SIG-M5 treated with dmso at 0.1 percent for 504 hours (cell line): ENCODE measurements at regions not wholly inside any gene's neighbourhood (a gene's known extent, or its start where the extent isn't known, plus 50 kb on each side); places are given as distances from the start of the nearest gene placed in this dataset.
"Not testable (repeated sequence)": the region's sequence is repeated elsewhere in the genome, so short reads cannot be mapped to it uniquely, and the experiment has no call there.

Experiments
- DNase-seq: peaks from one replicate; lab custom pipeline; 2025; ENCODE audit not compliant: unreplicated experiment; lab: John Stamatoyannopoulos, UW

DNA sequence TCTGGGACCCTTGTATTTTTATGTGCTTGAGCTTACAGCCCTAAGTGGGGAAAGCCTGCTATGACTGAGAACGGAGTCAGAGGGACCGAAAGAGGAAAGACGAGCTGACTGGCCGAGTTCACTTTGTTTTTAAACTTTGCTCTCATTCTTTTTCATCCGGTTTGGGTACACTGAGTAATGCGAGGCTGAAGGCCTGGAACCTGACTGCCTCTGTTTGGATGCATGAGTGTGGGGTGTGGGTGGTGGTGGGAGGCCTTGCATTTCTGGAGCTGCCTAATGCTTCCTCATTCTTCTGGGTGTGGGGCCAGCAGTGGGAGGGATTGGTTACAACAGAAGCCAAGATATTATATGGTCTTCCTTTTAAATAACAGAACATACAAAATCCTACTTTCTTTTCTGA, 155.5 kb downstream of the BUB3 start:
- DNase-seq, result no peak

DNA sequence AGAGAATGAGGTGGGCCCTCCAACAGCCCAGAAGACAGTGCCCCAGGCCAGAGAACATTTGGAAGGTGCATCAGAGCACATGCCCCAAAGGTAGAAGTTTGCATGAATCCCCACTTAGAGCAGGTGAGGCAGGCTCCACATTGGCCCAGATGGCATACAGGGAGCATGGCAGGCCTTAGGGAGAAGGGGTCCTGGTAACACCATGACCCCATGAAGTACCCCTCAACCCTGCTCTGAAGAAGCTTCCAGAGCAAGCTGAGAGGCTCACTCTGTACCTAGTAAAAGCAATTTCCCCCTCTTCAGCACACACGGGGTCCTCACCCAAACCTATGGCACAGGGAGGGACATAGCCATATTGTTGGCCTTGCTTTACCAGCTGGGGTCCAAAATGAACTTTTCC, 162.6 kb downstream of the BUB3 start:
- DNase-seq, result no peak

DNA sequence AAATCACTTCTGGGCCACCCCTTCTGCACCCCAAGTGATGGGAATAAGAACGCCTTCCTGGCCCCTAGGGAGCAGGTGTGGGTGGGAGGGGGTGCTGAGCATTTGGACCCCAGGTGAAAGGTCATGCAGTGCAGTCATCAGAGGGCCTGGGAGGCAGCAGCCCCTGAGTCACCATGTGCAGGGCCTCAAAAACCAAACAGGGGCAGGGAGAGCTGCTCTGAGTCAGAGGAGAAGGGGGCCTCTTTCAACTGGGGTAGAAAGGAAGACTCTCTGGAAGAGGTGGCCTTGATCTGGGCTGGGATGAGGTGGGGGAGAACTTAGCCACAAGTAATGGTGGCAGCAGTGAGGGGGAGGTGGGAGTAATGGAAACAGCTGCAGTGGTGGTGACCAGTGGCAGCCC, 164.3 kb downstream of the BUB3 start:
- no peak for DNase-seq

DNA sequence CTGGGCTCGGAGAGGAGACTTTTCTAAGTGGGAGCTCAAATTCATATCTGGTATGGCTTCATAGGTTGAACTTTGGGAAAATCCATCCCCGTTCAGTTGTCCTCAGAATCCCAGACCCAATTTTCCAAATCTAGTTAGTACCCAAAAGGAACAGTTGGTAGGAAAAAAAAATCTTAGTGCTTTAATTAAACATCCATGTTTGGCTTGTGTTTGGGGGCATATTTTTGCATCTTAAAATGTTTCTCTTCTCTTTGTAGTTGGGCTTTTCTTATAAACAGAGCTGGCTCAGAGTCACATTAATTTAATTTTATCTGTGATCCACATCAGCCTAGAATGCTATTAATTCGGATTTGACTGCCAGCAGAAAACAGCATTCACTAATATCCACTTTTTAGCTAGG, 165.9 kb downstream of the BUB3 start:
- DNase-seq, result no peak

DNA sequence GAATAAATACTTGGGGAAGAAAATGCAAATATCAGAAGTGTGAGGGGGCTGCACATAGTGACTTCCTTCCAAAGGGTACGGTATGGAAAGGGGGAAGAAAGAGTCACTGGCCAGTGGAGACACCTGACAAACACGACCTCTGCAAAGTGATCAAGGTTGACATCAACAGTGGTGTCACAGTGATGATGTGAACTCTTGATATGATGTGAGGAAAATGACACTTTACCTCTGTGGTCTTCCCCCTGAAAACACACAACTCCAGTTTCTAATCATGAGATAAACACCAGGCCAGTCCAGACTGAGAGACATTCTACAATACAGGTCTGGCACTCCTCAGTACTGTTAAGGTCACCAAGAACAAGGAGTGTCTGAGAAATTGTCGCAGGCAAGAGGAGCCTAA, 169.7 kb downstream of the BUB3 start:
- DNase-seq, result no peak

DNA sequence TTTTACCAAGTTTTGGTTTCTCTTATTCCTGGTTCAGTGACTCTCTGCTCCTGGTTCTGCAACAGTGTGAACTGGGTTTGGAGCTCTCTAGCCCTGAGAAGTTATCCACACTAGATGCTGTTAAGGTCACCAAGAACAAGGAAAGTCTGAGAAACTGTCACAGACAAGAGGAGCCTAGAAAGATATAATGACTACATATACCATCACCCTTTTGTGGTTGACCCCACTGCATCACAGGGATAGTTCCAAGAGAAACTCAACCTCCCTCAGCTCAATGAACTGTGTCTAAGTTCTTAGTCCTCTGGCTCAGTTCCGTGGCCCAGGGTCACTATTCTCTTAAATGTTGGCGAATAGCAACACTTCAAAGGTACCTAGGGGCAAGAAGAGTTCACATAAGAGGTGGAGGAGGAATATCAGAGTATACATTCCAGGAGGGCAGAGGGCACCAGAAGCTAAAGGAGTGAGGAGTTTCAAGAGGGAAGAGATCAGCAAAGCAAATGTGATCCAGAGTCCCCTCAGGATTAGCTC, 171.5 kb downstream of the BUB3 start:
- no peak for DNase-seq

DNA sequence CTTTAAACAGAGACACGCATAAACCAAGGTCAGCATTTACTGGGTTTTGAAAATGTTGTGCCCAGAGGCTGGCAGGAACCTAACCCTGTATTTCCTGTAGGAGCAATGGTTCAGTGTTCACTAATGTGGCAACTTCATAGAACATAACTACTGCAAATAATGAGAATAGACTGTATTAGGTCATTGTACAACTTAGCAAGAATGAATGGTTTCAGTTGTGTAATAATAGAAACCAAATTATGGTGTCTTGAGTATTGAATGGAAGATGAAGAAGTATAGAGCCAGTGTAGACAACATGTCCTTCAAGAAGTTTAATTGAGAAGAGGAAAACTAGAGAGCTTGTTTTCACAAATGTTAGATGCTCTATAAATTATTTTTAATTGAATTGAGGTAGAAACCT, 172.5 kb downstream of the BUB3 start:
- no peak for DNase-seq

DNA sequence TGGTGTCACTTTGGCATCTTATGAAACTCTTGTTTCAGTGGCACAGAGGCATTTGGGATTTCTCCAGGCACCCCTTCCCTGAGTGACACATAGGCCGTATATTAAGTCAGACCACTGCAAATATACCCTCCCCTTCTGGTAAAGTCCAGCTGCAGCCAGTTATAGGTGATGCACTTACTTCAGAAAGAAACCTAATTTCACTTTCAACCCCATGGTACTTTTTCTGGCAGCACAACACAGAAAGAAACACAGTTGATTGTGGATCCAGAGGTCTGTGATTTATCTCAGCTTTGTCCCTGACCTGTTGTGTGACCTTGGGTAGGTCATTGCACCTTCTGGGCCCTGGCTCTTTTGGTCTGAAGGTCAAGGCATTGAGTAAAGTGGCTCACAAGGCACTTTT, 173.2 kb downstream of the BUB3 start:
- DNase-seq, result no peak

DNA sequence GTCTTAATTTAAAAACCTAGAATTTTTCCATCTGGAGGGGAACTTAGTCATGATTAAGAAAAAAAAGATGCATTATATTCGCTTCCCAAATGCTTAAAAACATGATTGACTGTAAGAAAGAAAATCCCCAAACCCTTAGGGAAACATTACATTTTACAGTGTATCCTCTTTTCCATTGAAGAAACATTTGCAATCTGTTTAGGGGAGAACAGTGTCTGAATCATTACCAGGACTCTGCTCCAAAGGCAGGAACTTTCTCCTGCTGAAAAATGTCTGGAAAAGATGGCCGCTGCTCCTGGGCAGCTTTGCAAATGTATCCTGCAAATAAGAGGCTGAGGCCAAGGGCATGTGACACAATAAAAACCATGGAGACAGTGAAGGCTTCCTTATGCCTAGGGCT, 173.7 kb downstream of the BUB3 start:
- no peak for DNase-seq

DNA sequence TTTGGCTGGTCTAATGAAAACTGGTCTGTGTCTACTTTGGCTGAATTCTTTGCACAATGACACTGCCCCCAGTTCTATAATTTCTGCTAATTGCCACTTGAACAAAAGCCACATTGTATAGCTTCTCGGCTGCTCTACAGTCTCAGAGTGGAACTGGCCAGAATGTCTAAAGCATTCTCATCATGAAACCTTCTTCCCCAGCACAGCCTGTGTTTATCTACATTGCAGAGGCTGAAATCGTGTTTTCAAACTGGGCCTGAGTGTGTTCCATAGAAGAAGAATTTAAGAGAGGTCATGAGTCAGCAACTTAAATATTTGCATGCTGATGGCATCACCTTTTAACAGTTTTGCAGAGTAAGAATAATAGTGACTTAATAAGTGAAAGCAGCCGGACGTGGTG, 177.2 kb downstream of the BUB3 start:
- DNase-seq, result peak; percentile 11

DNA sequence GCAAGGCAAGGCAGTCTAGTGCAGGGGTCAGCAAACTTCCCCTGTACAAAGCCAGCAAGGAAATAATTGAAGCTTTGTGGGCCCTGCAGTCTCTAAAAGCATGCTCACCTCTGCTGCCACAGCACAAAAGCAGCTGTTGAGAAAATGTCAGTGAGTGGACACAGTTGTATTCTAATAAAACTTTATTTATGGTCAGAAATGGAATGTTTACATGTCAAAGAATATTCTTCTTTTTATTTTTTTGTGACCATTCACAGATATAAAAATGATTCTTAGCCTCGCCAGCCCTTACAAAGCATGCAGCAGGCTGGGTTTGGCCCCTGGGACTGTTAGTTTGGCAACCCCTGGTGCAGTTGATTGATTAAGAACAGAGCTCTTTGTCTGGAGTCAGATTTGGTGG, 192.4 kb downstream of the BUB3 start:
- no peak for DNase-seq

DNA sequence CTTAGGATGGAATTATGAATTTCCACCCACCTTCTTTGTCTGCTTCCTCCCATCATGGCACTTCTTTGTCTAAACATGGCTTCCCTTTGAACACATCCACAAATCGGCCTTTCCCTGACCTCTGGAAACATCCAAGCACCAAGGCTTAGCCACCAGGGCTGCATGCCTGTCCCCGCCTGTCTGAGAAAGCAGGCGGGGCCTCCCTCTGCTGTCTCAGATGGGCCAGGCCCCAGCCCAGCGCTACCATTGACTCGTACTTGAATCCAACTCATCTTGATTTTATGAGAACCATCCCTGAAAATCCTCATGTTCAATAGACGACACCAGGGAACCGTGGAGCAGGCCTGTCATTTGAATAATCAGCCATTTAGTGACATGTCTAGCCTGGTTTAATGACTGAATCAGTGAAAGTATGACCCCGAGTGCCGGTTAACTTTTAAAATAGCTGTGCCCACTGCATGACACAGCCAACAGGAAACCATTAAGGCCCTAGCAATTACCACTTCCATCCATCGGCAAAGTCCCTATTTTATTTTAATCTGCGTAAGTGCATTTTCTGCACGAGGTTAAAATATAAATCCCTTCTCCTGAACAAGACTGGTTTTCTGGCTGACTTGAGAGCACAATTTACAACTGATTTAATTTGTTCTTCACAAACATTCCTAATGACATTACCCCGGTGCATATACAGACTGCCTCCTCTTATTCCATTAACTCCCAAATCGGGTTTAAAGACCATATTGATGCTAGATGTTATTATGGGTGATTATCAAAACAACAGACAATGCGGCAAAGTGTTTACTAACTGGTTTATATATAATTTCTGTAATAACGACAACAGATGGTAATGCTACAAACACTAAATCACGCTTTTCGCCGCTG, 194.7 kb downstream of the BUB3 start:
- no peak for DNase-seq

DNA sequence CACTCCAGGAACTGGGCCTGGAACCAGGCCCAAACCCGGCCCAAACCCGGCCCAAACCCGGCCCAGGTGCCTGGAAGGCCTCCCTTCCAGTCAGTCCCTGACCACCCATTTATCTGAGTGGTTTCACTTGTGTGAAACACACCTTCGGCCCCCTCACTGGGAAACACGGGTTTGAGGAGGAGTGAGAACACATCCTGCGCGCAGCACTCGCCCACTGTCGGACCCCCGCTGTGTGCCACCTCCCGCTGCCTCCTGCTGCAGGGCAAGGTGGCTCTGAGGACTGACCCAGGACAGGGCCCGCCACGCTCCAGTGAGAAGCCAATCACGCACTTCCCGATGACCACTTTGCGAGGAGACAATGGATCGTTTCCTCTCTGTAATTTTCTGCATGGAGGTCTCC, 197.5 kb downstream of the BUB3 start:
- DNase-seq, result no peak

DNA sequence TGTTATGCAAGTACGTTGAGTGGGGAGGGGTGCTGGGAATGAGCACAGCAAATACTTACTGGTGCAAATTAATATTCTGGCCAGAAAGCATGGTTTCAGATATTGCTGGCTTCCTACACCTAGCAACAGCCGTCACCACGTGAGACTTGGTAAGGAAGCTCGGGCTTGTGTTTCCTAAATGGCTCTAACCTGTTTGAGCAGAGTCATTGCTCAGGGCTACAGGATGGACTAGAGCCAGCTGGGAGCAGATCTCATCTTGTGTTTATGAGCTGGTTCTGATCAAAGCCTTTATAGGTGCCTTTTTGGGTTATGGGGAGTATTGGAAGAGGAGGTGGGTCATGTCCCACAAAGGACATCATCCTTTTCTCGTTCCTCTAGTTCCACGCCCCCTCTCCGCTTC, 200.3 kb downstream of the BUB3 start:
- DNase-seq, result no peak

DNA sequence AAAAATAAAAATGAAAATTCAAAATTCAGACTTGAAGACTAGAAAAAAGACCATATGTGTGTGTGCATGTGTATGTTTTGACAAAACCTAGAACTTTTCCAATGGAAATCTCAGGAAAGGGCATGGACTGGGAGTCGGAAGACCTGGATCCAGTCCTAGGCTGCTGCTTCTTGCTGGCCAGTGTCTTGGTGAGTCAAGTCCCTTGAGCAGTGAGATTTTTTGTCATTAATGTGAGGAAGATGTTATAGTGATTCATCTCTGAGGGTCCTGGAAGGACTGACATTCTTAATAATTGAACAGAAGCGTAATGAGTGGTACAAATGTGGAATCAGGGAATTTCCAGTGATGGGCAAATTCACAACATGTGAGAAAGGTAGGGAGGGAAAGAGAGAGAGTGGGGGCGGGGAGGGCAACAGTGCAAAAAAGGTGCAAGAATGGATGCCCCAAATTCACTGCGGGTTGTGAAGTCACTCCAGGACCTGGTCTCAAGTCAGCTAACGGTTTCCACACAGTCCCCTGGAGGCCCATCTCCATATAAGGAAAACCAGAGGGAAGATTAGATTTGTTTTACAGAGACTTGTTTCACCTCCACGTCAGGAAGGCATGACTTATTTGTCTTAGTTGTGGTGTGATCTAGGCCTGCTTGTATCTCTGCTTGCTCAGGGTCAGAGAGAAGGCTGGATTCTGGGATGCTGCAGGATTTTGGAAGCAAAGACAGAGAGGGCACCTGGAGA, 201.7 kb downstream of the BUB3 start:
- no peak for DNase-seq

DNA sequence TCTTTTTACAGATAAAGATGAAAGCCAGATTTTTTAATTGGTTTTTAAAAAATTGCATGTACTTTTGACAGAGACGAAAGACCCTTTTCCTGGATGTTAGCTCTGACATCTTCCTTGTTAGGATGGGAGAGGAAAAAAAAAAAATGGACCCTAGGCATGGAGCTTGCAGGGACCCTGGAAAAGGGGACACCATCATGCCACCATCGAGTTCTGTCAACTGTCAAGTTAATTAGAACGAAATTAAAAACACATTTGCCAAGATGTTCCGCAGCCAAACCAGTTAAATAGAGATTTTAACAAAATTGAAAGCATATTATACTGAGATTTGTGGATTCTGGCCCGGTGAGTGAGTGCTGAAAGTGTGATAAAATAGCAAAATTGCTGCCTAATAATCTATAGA, 202.6 kb downstream of the BUB3 start:
- no peak for DNase-seq

DNA sequence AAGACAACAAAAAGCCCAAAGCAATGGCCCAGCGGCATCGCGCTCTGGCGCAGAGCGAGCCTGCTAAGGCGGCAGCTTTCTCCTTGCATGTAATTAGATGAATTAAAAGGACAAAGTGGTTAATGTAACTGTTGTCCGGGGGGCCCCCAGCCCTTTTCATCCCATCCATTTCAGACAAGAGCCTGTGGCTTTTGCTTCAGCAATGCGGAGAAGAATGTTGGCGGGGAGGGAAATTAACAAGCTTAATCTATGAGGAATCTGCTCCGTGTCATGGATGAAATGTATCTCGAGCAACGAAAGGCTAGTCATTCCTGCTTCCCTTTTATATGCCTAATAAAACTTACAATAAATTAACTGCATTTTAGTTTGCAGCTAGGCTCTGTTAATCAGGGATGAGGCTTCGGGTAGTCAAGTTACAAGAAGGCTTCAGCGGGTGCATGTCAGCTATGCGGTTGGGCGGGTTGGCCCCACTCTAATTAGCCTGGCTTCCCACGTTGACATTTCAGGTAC, 203.3 kb downstream of the BUB3 start:
- DNase-seq, result no peak

DNA sequence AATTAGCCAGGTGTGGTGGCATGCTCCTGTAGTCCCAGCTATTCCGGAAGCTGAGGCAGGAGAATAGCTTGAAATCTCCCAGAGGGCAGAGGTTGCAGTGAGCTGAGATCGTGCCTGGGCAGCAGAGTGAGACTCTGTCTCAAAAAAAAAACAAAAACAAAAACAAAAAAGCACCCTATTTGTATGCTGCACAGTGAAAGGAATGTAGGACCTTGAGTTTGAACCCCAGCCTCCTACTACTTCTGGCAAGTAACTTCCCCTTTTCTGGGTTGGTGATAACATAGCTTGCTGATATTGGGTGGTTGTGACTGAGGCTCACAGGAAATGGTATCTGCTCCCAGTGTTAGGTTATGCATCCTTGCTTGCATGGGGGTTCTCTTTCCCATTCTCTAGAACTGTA, 205.3 kb downstream of the BUB3 start:
- no peak for DNase-seq

DNA sequence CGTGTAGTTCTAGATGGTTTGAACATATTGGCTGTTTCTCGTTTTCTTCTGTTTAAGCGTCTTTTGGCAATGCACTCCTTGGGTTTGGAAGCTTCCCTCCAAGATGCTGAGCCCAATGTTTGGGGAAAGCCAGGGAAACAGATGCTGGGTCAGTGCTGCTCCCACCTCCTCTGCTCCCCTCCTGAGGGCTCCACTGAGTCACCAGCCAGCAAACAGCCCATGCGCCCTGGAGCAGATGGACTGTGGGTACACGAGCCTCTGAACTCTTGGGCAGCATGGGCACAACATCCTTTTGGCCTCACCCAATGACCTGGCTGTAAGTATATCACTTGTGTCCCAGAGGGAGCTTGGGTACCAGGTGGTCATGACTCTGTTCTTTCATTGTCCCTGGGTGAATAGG, 207.6 kb downstream of the BUB3 start:
- DNase-seq, result no peak

DNA sequence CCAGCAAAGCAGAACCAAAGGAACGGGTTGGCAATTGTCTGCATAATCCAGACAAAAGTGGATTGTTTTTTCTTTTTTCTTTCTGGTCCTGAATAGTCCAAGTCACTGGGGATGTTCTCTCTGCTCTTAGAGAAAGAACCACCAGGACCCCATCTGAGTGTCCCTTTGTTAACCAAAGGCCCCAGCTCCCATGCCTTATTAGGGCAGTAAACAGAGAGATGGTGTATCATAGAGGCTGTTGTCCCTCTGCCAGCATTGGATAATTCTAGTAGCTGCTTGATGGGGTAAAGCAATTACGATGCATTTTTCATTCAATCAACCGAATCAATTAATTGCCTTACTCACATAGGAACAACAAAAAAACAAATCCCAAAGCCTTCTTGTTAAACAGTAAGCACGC, 213.0 kb downstream of the BUB3 start:
- DNase-seq, result no peak

DNA sequence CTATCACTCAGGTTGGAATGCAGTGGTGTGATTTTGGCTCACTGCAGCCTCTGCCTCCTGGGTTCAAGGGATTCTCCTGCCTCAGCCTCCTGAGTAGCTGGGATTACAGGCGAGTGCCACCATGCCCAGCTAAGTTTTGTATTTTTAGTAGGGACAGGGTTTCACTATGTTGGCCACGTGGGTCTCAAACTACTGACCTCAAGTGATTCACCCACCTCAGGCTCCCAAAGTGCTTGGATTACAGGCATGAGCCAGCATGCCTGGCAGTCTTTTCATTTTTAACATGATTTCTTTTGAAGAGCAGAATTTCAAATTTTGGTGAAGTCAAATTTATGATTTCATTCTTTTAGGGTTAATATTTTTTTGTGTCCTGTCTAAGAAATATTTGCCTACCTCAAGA, 217.4 kb downstream of the BUB3 start:
- DNase-seq, result not testable (repeated sequence)

DNA sequence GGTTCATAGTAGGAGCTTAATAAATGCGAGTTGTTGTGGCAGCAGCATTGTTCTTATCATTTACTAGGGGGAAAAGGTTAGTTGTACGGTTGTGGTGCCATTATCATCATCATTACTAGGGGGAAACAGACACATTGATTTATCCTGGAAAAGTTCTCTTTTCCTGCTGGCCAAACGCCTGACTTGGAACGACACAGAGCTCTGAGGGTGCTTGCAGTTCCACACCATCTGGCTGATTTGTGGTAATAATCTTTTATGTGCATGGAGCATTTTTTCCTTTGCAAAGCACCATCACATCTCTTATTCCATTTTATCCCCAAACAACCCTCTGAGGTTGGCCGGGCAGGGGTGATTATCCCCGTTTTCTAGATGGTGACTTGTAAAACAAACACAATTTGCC, 219.4 kb downstream of the BUB3 start:
- DNase-seq, result no peak
